Right lobe of liver (tissue), 4 donors: ENCODE measurements at regions not wholly inside any gene's neighbourhood (a gene's known extent, or its start where the extent isn't known, plus 50 kb on each side); places are given as distances from the start of the nearest gene placed in this dataset.

Source experiments
- POLR2A ChIP-seq: fragments of 450-650 bp; IDR thresholded peaks from one replicate; pipeline ENCODE4 v1.6.1; 2017; ENCODE audit warnings: antibody characterized with exemption, mild to moderate bottlenecking
- TF ChIP-seq, protein P1 (sequence below), 4 donors: fragments of 200-600 bp in 3 of 4; fragments of 450-650 bp in 1 of 4; IDR thresholded peaks; one replicate each; pipeline versions ENCODE4 v1.5.1 to v1.8.0; 2016 to 2022; ENCODE audit warnings: antibody characterized with exemption in 4 of 4, mild to moderate bottlenecking in 2 of 4
- donor health status: DM: no; HTN: no; CAD: no.
- donor health status: DM: no; HTN: no; CAD: no.
- donor health status: DM: no; HTN: yes; CAD: no.

DNA sequence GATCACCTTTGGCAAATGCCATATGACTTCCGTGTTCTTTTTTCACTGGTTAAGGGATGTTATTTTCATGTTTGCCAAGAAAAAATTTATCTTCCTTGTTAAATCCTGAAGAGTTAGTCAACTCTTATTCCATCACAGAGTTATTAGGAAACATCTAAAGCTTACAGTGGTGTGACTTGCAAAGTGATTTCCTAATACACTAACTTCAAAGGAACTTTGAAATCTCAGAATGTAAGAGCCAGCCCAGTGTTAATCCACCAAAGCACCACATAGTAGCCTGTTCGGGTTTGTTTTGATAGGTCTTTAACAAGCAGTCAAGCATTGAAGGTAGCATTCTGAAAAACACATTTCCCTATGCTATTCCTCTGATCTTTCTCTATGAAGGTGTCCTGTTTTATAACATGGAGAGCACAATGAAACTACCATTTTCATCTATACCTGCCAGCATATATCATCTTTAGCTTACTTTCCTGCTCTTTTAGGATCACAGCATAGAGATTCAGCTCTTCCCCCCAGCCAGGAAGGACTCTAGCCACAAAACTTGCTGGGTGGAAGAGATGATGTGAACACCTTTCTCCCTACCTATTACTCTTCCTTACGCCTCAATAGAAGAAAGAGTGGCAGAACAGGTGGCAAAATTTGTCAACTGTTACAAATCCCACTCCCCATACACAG lies 82.4 kb upstream of the MAGI3 start:
- TF ChIP-seq, protein P1, sequence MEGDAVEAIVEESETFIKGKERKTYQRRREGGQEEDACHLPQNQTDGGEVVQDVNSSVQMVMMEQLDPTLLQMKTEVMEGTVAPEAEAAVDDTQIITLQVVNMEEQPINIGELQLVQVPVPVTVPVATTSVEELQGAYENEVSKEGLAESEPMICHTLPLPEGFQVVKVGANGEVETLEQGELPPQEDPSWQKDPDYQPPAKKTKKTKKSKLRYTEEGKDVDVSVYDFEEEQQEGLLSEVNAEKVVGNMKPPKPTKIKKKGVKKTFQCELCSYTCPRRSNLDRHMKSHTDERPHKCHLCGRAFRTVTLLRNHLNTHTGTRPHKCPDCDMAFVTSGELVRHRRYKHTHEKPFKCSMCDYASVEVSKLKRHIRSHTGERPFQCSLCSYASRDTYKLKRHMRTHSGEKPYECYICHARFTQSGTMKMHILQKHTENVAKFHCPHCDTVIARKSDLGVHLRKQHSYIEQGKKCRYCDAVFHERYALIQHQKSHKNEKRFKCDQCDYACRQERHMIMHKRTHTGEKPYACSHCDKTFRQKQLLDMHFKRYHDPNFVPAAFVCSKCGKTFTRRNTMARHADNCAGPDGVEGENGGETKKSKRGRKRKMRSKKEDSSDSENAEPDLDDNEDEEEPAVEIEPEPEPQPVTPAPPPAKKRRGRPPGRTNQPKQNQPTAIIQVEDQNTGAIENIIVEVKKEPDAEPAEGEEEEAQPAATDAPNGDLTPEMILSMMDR (IDR thresholded peaks at IDR 0.05) = no peak
- no peak for TF ChIP-seq POLR2A
